SK-N-MC (cell line): ENCODE measurements at regions not wholly inside any gene's neighbourhood (a gene's known extent, or its start where the extent isn't known, plus 50 kb on each side); places are given as distances from the start of the nearest gene placed in this dataset.

ENCODE experiments used
- EZH2 ChIP-seq: fragments of 200-600 bp; sonication (generic); IDR thresholded peaks from one replicate; pipeline ENCODE4 v1.6.1; 2017; ENCODE audit warnings: antibody characterized with exemption
- FOXP2 ChIP-seq: optimal IDR thresholded peaks from 2 replicates; pipeline ENCODE3; 2011; ENCODE audit warnings: mild to moderate bottlenecking, moderate library complexity; ENCODE audit not compliant: insufficient read depth; ENCODE audit errors: extremely low read length, control extremely low read depth
- POLR2AphosphoS5 ChIP-seq: IDR thresholded peaks from 2 replicates; pipeline ENCODE4 v1.6.1; 2012; ENCODE audit warnings: mild to moderate bottlenecking, low read depth, low read length, borderline replicate concordance

GRCh38 chrX:45803383-45803921 is 602.8 kb upstream of the DIPK2B start:
- TF ChIP-seq POLR2AphosphoS5: no peak
- TF ChIP-seq FOXP2: no peak
- TF ChIP-seq EZH2: no peak
